ENCODE measurements at regions not wholly inside any gene's neighbourhood (a gene's known extent, or its start where the extent isn't known, plus 50 kb on each side); places are given as distances from the start of the nearest gene placed in this dataset.

GRCh38 chr6:1096967-1097765, 214.7 kb upstream of the FOXQ1 start:
- TF ChIP-seq POLR2A (IDR thresholded peaks at IDR 0.05; ENCODE audit: low read depth, low read length) = no peak
- TF ChIP-seq POLR2AphosphoS5 (IDR thresholded peaks at IDR 0.05; ENCODE audit: low read depth, low read length) = no peak
- no peak for TF ChIP-seq TAF1 (IDR thresholded peaks at IDR 0.05; ENCODE audit: low read depth, low read length)
- no peak for TF ChIP-seq PAX5 (IDR thresholded peaks at IDR 0.05; ENCODE audit: insufficient read depth, low read length, severe bottlenecking)
